ENCODE measurements at regions not wholly inside any gene's neighbourhood (a gene's known extent, or its start where the extent isn't known, plus 50 kb on each side); places are given as distances from the start of the nearest gene placed in this dataset.
"Not testable (repeated sequence)": the region's sequence is repeated elsewhere in the genome, so short reads cannot be mapped to it uniquely, and the experiment has no call there.

DNA sequence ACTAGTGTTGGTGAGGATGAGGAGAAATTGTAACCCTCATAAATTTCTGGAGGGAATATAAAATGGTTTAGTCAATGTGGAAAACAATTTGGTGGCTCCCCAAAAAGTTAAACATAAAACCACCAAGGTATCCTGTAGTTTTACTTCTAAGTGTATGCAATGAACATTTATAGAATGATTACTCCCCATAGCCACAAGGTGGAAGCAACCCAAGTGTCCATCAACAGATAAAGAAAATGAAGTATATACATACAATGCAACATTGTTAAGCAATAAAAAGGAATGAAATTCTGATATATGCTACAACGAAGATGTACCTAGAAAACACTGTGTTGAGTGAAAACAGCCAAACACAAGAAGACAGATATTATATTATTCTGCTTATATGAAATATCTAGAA lies 569.1 kb upstream of the GRID2 start:
- no peak for DNase-seq (ENCODE audit: extremely low spot score)
- ChIA-PET CTCF (no interaction called here), POLR2A (no interaction called here)
- no peak for TF ChIP-seq CTCF (IDR thresholded peaks at IDR 0.05; ENCODE audit: control extremely low read depth, extremely low read depth, low read depth, missing control alignments)

- CTCF ChIA-PET; DNase-seq (ENCODE audit: extremely low spot score); POLR2A ChIA-PET: not testable (repeated sequence)
Observed at GRCh38 chr4:91738831-91739230, 564.9 kb upstream of the GRID2 start.

DNA sequence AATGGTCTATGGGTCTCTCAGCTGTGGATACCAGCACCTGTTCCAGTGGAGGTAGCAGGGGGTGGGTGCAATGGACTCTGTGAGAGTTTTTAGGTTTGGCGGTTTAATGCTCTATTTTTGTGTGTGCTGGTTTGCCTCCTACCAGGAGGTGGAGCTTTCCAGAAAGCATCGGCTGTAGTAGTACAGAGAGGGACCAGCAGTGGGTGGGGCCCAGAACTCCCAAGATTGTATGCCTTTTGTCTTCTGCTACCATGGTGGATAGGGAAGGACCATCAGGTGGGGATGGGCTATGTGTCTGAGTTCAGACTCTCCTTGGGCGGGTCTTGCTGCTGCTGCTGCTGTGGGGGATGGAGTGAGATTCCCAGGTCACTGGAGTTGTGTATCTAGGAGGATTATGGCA lies 557.2 kb upstream of the GRID2 start:
- ChIA-PET CTCF (no interaction called here), POLR2A (no interaction called here)
- TF ChIP-seq CTCF (IDR thresholded peaks at IDR 0.05; ENCODE audit: control extremely low read depth, extremely low read depth, low read depth, missing control alignments) = no peak
- no peak for DNase-seq (ENCODE audit: extremely low spot score)

GRCh38 chr4:91751961-91752360 lies 551.8 kb upstream of the GRID2 start:
- TF ChIP-seq CTCF (IDR thresholded peaks at IDR 0.05; ENCODE audit: control extremely low read depth, extremely low read depth, low read depth, missing control alignments) = no peak
- CTCF ChIA-PET = no interaction called here
- no peak for DNase-seq (ENCODE audit: extremely low spot score)
- POLR2A ChIA-PET = no interaction called here

DNA sequence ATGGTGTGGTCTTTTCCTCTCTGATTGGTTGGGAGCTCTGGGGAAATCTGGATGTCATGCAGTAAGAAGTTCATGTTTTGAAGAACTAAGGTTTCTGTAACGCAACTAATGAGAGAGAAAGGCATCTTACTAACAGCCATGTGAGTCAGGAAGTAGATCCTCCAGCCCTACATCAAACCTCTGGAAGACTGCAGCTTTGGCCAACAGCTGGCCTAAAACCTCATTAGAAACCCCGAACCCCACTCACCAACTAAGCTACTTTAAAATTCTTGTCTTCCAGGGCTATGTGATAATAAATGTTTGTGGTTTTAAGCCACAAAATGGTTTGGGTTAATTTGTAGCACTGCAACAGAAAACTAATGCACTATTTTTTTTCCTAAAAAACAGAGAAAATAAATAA lies 549.0 kb upstream of the GRID2 start:
- no peak for DNase-seq (ENCODE audit: extremely low spot score)
- POLR2A ChIA-PET = no interaction called here
- CTCF ChIA-PET = no interaction called here
- no peak for TF ChIP-seq CTCF (IDR thresholded peaks at IDR 0.05; ENCODE audit: control extremely low read depth, extremely low read depth, low read depth, missing control alignments)

- DNase-seq (ENCODE audit: extremely low spot score) = no peak
- no peak for TF ChIP-seq CTCF (IDR thresholded peaks at IDR 0.05; ENCODE audit: control extremely low read depth, extremely low read depth, low read depth, missing control alignments)
- POLR2A ChIA-PET = no interaction called here
- CTCF ChIA-PET = no interaction called here
Observed at GRCh38 chr4:91758487-91758886, 545.3 kb upstream of the GRID2 start.

GRCh38 chr4:91764085-91764484 lies 539.7 kb upstream of the GRID2 start:
- no peak for TF ChIP-seq CTCF (IDR thresholded peaks at IDR 0.05; ENCODE audit: control extremely low read depth, extremely low read depth, low read depth, missing control alignments)
- DNase-seq (ENCODE audit: extremely low spot score) = no peak
- ChIA-PET POLR2A (no interaction called here), CTCF (no interaction called here)
